ENCODE measurements at regions not wholly inside any gene's neighbourhood (a gene's known extent, or its start where the extent isn't known, plus 50 kb on each side); places are given as distances from the start of the nearest gene placed in this dataset.

GRCh38 chr3:78483090-78483489, 1284.7 kb downstream of the ROBO1 start:
- Histone ChIP-seq H3K4me3 (no peak overlapping the region), H3K4me1 (no peaks in the 10 kb centered on the region), H3K9me3 (peaks cover 0 to 5% of the 10 kb centered on the region in 2 donors), H3K27me3 (no peaks in the 10 kb centered on the region), H3K27ac (no peak overlapping the region), H3K36me3 (no peaks in the 10 kb centered on the region)
- DNase-seq, result no peak
- in situ Hi-C loops (cut with MboI; ENCODE audit: low pct_ligation_motif_present in 1 of 4, low pct_unique_long_range_greater_than_20kb in 1 of 4, low sequenced_read_pairs in 3 of 4), result no loop called here
- TF ChIP-seq POLR2A (IDR thresholded peaks at IDR 0.05), result no peak
- no peak for TF ChIP-seq CTCF (IDR thresholded peaks at IDR 0.05)
- TF ChIP-seq POLR2AphosphoS5 (IDR thresholded peaks at IDR 0.05), result no peak
- no peak for TF ChIP-seq EP300 (IDR thresholded peaks at IDR 0.05; ENCODE audit: low read depth)
- intact Hi-C loops (cut with DNase I; ENCODE audit: low total_unique reads), result no loop called here
- WGBS, 2 donors (ENCODE audit: low coverage in 1 of 2), result 30 to 38% methylated on average over 3 of the region's 3 CpGs

GRCh38 chr3:78494851-78495250, 1272.9 kb downstream of the ROBO1 start:
- 66% methylated on average over 3 of the region's 3 CpGs; no CpG with 5 or more reads in 1 of the 2 donors for WGBS, 2 donors (ENCODE audit: low coverage in 1 of 2)
- intact Hi-C loops (cut with DNase I; ENCODE audit: low total_unique reads), result loop anchor here (5.0 kb wide), 1 partner anchor 1313 kb away; no protein-coding TSS in a partner anchor
- no peak for DNase-seq
- no peaks in the 10 kb centered on the region for H3K4me1 ChIP-seq
- TF ChIP-seq EP300 (IDR thresholded peaks at IDR 0.05; ENCODE audit: low read depth), result no peak
- no peak for TF ChIP-seq POLR2AphosphoS5 (IDR thresholded peaks at IDR 0.05)
- no peak for TF ChIP-seq CTCF (IDR thresholded peaks at IDR 0.05)
- TF ChIP-seq POLR2A (IDR thresholded peaks at IDR 0.05), result no peak
- H3K27me3 ChIP-seq, result no peaks in the 10 kb centered on the region
- no peak overlapping the region for H3K4me3 ChIP-seq
- no peaks in the 10 kb centered on the region for H3K9me3 ChIP-seq
- no peak overlapping the region for H3K27ac ChIP-seq
- H3K36me3 ChIP-seq, result no peaks in the 10 kb centered on the region
- in situ Hi-C loops (cut with MboI; ENCODE audit: low pct_ligation_motif_present in 1 of 4, low pct_unique_long_range_greater_than_20kb in 1 of 4, low sequenced_read_pairs in 3 of 4), result no loop called here

GRCh38 chr3:78495301-78495700, 1272.5 kb downstream of the ROBO1 start:
- intact Hi-C loops (cut with DNase I; ENCODE audit: low total_unique reads), result loop anchor here (5.0 kb wide), 1 partner anchor 1313 kb away; no protein-coding TSS in a partner anchor
- no peak for TF ChIP-seq POLR2A (IDR thresholded peaks at IDR 0.05)
- TF ChIP-seq POLR2AphosphoS5 (IDR thresholded peaks at IDR 0.05), result no peak
- no peak for TF ChIP-seq CTCF (IDR thresholded peaks at IDR 0.05)
- no peak for TF ChIP-seq EP300 (IDR thresholded peaks at IDR 0.05; ENCODE audit: low read depth)
- no peak overlapping the region for H3K4me3 ChIP-seq
- H3K4me1 ChIP-seq, result no peaks in the 10 kb centered on the region
- in situ Hi-C loops (cut with MboI; ENCODE audit: low pct_ligation_motif_present in 1 of 4, low pct_unique_long_range_greater_than_20kb in 1 of 4, low sequenced_read_pairs in 3 of 4), result no loop called here
- H3K9me3 ChIP-seq, result no peaks in the 10 kb centered on the region
- H3K27me3 ChIP-seq, result no peaks in the 10 kb centered on the region
- no peak for DNase-seq
- WGBS, 2 donors (ENCODE audit: low coverage in 1 of 2), result 60 to 79% methylated on average over 1 of the region's 1 CpG
- H3K36me3 ChIP-seq, result no peaks in the 10 kb centered on the region
- H3K27ac ChIP-seq, result no peak overlapping the region

GRCh38 chr3:78496501-78496900, 1271.3 kb downstream of the ROBO1 start:
- TF ChIP-seq EP300 (IDR thresholded peaks at IDR 0.05; ENCODE audit: low read depth), result no peak
- TF ChIP-seq POLR2A (IDR thresholded peaks at IDR 0.05), result no peak
- TF ChIP-seq POLR2AphosphoS5 (IDR thresholded peaks at IDR 0.05), result no peak
- no peak for TF ChIP-seq CTCF (IDR thresholded peaks at IDR 0.05)
- intact Hi-C loops (cut with DNase I; ENCODE audit: low total_unique reads), result loop anchor here (5.0 kb wide), 1 partner anchor 1314 kb away; no protein-coding TSS in a partner anchor
- Histone ChIP-seq H3K9me3 (no peaks in the 10 kb centered on the region), H3K27me3 (no peaks in the 10 kb centered on the region), H3K4me1 (no peaks in the 10 kb centered on the region), H3K36me3 (no peaks in the 10 kb centered on the region), H3K4me3 (no peak overlapping the region), H3K27ac (no peak overlapping the region)
- DNase-seq, result no peak
- in situ Hi-C loops (cut with MboI; ENCODE audit: low pct_ligation_motif_present in 1 of 4, low pct_unique_long_range_greater_than_20kb in 1 of 4, low sequenced_read_pairs in 3 of 4), result no loop called here
- WGBS, 2 donors (ENCODE audit: low coverage in 1 of 2), result 50 to 59% methylated on average over 2 to 5 of the region's 5 CpGs

Data from transverse colon (tissue), 4 donors.